HepG2 (cell line): ENCODE measurements at regions not wholly inside any gene's neighbourhood (a gene's known extent, or its start where the extent isn't known, plus 50 kb on each side); places are given as distances from the start of the nearest gene placed in this dataset.

ENCODE experiments used
- ATAC-seq: fragments of 200-7000 bp; cut with Tn5 transposase; 3 replicates; pipeline ENCODE4 v1.9.1; 2020; ENCODE audit warnings: mild to moderate bottlenecking, moderate library complexity
- BruUV-seq: library from RNA; stranded (reverse); fragments of 400-500 nt; replicated peaks from 2 replicates; lab custom pipeline; 2021; lab: Mats Ljungman, UMichigan
- CTCF ChIA-PET: fragments of 300-600 bp; formaldehyde crosslinking; extraction: SDS; loops from one replicate; lab custom pipeline; 2021; ENCODE audit warnings: low total read pairs, inconsistent platforms, low intra/inter-chr PET ratio; lab: Yijun Ruan, JAX
- POLR2A ChIA-PET: fragments of 350-600 bp; sonication (Branson Sonifier 250); formaldehyde crosslinking; loops from one replicate; lab custom pipeline; 2020; ENCODE audit warnings: antibody characterized with exemption, inconsistent platforms; lab: Yijun Ruan, JAX
- DNase-seq: peaks from one replicate; pipeline ENCODE4 v3.0.0-alpha.2; 2015; ENCODE audit warnings: low spot score
- FAIRE-seq: peaks from 3 replicates; lab custom pipeline; 2011; peaks lifted over from hg19 to GRCh38; lab: Jason Lieb, UNC
- H2AFZ ChIP-seq: one replicate; pipeline ENCODE4 v1.6.1; 2011; ENCODE audit warnings: low read length, inconsistent platforms
- H3K27ac ChIP-seq: fragments of 300-600 bp; 3 replicates; pipeline ENCODE4 v1.8.0; 2011; ENCODE audit warnings: mixed run types, mild to moderate bottlenecking, mixed read lengths, low read length, inconsistent platforms; ENCODE audit not compliant: insufficient read depth; ENCODE audit errors: extremely low read length
- H3K27me3 ChIP-seq, 2 experiments: fragments of 200-600 bp in 1 of 2; 2 replicates in 1 of 2; 3 replicates in 1 of 2; pipeline versions ENCODE4 v1.6.0 to v1.8.0; 2011; ENCODE audit warnings: low read length in 2 of 2, mild to moderate bottlenecking in 2 of 2, moderate library complexity in 2 of 2, inconsistent platforms in 1 of 2; ENCODE audit not compliant: insufficient read depth in 2 of 2, control insufficient read depth in 1 of 2
- H3K36me3 ChIP-seq, 2 experiments: fragments of 200-600 bp in 1 of 2; replicated peaks in 1 of 2; 2 replicates in 1 of 2; 3 replicates in 1 of 2; pipeline versions ENCODE4 v1.5.1 to v1.8.0; 2011; ENCODE audit warnings: low read length in 2 of 2, inconsistent platforms in 1 of 2; ENCODE audit not compliant: insufficient read depth in 2 of 2, control insufficient read depth in 1 of 2
- H3K4me1 ChIP-seq: 2 replicates; pipeline ENCODE4 v1.5.1; 2012; ENCODE audit warnings: low read length, inconsistent platforms; ENCODE audit not compliant: insufficient read depth
- H3K4me2 ChIP-seq: 2 replicates; pipeline ENCODE4 v1.6.0; 2011; ENCODE audit warnings: low read depth, low read length, inconsistent platforms
- H3K4me3 ChIP-seq, 3 experiments: fragments of 200-600 bp in 1 of 3; sonication (generic), shearing (Covaris generic) in 1 of 3; replicated peaks in 1 of 3; 2 replicates each; pipeline ENCODE4 v1.5.1; 2011 to 2016; ENCODE audit warnings: low read length in 3 of 3, inconsistent platforms in 2 of 3, low read depth in 2 of 3, mild to moderate bottlenecking in 2 of 3, control low read depth in 1 of 3, mixed read lengths in 1 of 3; ENCODE audit not compliant: insufficient read depth in 1 of 3
- H3K79me2 ChIP-seq: one replicate; pipeline ENCODE4 v1.6.1; 2011; ENCODE audit warnings: low read length, inconsistent platforms; ENCODE audit not compliant: insufficient read depth
- H3K9ac ChIP-seq: 2 replicates; pipeline ENCODE4 v1.6.0; 2011; ENCODE audit warnings: mild to moderate bottlenecking, low read depth, low read length, inconsistent platforms; ENCODE audit not compliant: insufficient read depth
- H3K9me3 ChIP-seq: 2 replicates; pipeline ENCODE4 v1.5.1; 2012; ENCODE audit warnings: mild to moderate bottlenecking, low read length
- H4K20me1 ChIP-seq: 2 replicates; pipeline ENCODE4 v1.6.0; 2011; ENCODE audit warnings: inconsistent platforms, mild to moderate bottlenecking, low read length, moderate library complexity; ENCODE audit not compliant: insufficient read depth
- AKAP8 ChIP-seq: sonication (generic); formaldehyde crosslinking; IDR thresholded peaks from 2 replicates; pipeline ENCODE4 v1.5.1; 2020; ENCODE audit warnings: mild to moderate bottlenecking, missing genetic modification reagents
- CERS6 ChIP-seq: sonication (generic); formaldehyde crosslinking; IDR thresholded peaks from 2 replicates; pipeline ENCODE4 v1.5.0; 2020; ENCODE audit warnings: missing genetic modification reagents
- GPBP1L1 ChIP-seq: sonication (generic); formaldehyde crosslinking; IDR thresholded peaks from 2 replicates; pipeline ENCODE4 v1.5.0; 2020; ENCODE audit warnings: mild to moderate bottlenecking, missing genetic modification reagents
- HBP1 ChIP-seq: IDR thresholded peaks from 2 replicates; pipeline ENCODE4 v1.6.1; 2016; ENCODE audit warnings: low read depth, control low read depth
- HMGXB4 ChIP-seq, 2 experiments: sonication (generic) in 1 of 2; formaldehyde crosslinking in 1 of 2; IDR thresholded peaks; 2 replicates each; pipeline versions ENCODE4 v1.4.0 to v1.6.1; 2018 to 2020; ENCODE audit warnings: missing genetic modification reagents in 2 of 2, borderline replicate concordance in 1 of 2, low read depth in 1 of 2, mild to moderate bottlenecking in 1 of 2, missing biosample characterization in 1 of 2
- SMARCE1 ChIP-seq: fragments of 450-650 bp; IDR thresholded peaks from 2 replicates; pipeline ENCODE4 v1.6.1; 2017; ENCODE audit warnings: borderline replicate concordance
- SRY ChIP-seq: sonication (generic); formaldehyde crosslinking; IDR thresholded peaks from 2 replicates; pipeline ENCODE4 v1.8.0; 2022; ENCODE audit warnings: mild to moderate bottlenecking, missing genetic modification reagents
- SSRP1 ChIP-seq: IDR thresholded peaks from 2 replicates; pipeline ENCODE4 v1.6.1; 2016; ENCODE audit warnings: control low read depth
- THAP7 ChIP-seq: sonication (generic); formaldehyde crosslinking; IDR thresholded peaks from 2 replicates; pipeline ENCODE4 v1.8.1; 2023; ENCODE audit warnings: mild to moderate bottlenecking, missing genetic modification reagents
- TOE1 ChIP-seq: sonication (generic); formaldehyde crosslinking; IDR thresholded peaks from 2 replicates; pipeline ENCODE4 v1.4.0; 2020; ENCODE audit warnings: mild to moderate bottlenecking, missing genetic modification reagents
- UBTF ChIP-seq: sonication (generic); formaldehyde crosslinking; IDR thresholded peaks from 2 replicates; pipeline ENCODE4 v1.4.0; 2020; ENCODE audit warnings: mild to moderate bottlenecking, missing genetic modification reagents
- ZBTB46 ChIP-seq: sonication (generic); formaldehyde crosslinking; IDR thresholded peaks from 2 replicates; pipeline ENCODE4 v1.4.0; 2020; ENCODE audit warnings: mild to moderate bottlenecking, missing genetic modification reagents, borderline replicate concordance
- ZNF7 ChIP-seq: IDR thresholded peaks from 2 replicates; pipeline ENCODE4 v1.6.1; 2016; ENCODE audit warnings: missing biosample characterization, missing genetic modification reagents
- WGBS: methylation state at CpG from one replicate; pipeline ENCODE4 v1.1.6; 2017; ENCODE audit warnings: low lambda C conversion rate; 5-methylcytosine and 5-hydroxymethylcytosine counted together
- in situ Hi-C: cut with HindIII; loops from 2 replicates; pipeline ENCODE4 v1.10.0; 2017; ENCODE audit warnings: low pct_unique_long_range_greater_than_20kb; ENCODE audit not compliant: extremely low pct_ligation_motif_present
- intact Hi-C: fragments of 100-400 bp; cut with micrococcal nuclease; formaldehyde crosslinking; loops from one replicate; pipeline ENCODE4 v1.10.0; 2022; ENCODE audit not compliant: unreplicated experiment

- no peak for TF ChIP-seq THAP7 (CRISPR knock-in tag)
Observed at GRCh38 chr4:154959756-154960155, 178.7 kb downstream of the RBM46 start (continued).

- no TSS peak for BruUV-seq
- H3K9ac ChIP-seq = no peak overlapping the region
- 0% methylated on average over 4 of the region's 4 CpGs for WGBS
- in situ Hi-C loops = no loop called here
- no peaks in the 10 kb centered on the region for H3K79me2 ChIP-seq
- intact Hi-C loops = no loop called here
- no peaks in the 10 kb centered on the region for H3K36me3 ChIP-seq
- H3K9me3 ChIP-seq = no peaks in the 10 kb centered on the region
- no peak overlapping the region for H3K4me2 ChIP-seq
- H2AFZ ChIP-seq = no peak overlapping the region
- H3K4me1 ChIP-seq = no peaks in the 10 kb centered on the region
- POLR2A ChIA-PET = no interaction called here
- no peak overlapping the region for H3K4me3 ChIP-seq
- H3K27me3 ChIP-seq = no peaks in the 10 kb centered on the region
- no peak for DNase-seq
- H4K20me1 ChIP-seq = no peaks in the 10 kb centered on the region
- no peak for FAIRE-seq
- H3K27ac ChIP-seq = no peak overlapping the region
- no peak for ATAC-seq
- CTCF ChIA-PET = no interaction called here
- TF ChIP-seq HMGXB4 (CRISPR knock-in tag; IDR thresholded peaks at IDR 0.05; ENCODE audit: borderline replicate concordance in 1 of 2, low read depth in 1 of 2) (no peak), ZBTB46 (no peak), SMARCE1 (no peak), CERS6 (CRISPR knock-in tag) (no peak), AKAP8 (CRISPR knock-in tag) (no peak), UBTF (CRISPR knock-in tag) (no peak), SRY (CRISPR knock-in tag) (no peak), ZNF7 (no peak), SSRP1 (CRISPR knock-in tag) (no peak), GPBP1L1 (CRISPR knock-in tag) (no peak), TOE1 (CRISPR knock-in tag) (no peak), HBP1 (CRISPR knock-in tag) (no peak)
Observed at GRCh38 chr4:154960476-154960875, 179.4 kb downstream of the RBM46 start.
